ENCODE measurements at regions not wholly inside any gene's neighbourhood (a gene's known extent, or its start where the extent isn't known, plus 50 kb on each side); places are given as distances from the start of the nearest gene placed in this dataset.

DNA sequence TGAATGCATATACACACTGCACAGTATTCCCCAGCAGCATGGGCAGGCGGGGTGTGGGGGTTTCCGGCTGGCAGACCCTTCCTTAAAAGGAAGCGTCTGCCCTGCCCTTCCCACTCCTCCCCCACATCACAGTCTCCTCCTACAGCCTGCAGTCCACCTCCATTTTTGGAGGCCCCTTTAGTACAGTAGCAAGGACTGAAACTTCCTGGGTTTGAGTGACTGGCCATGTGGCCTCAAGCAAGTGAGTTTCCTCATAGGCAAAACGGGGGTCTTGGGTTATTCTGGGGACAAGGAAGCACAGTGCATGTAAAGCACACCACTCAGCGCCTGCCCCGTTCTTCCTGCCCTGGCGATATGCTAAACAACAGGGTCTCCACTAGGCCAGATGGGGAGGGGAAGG lies 62.1 kb upstream of the COL13A1 start:
- DNase-seq (ENCODE audit: low spot score): no peak

DNA sequence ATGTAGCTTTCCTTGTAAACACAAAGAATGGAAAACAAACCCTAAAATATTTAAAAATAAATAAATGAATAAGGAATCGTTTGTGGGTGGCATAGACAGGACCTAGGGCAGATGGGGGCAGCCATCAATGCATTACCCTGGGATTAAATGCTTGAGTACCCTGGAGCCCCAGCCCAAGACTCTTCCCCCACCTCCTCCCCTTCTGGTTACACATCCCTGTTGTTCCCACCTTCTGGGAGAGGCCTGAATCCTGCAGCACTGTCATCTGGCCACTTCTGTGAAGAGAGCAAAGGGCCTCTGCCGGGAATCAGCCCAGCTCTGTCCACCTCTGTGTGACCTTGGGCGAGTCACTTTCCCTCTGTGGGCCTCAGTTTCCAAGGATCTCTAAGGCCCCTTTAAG lies 61.6 kb upstream of the COL13A1 start:
- no peak for DNase-seq (ENCODE audit: low spot score)

DNA sequence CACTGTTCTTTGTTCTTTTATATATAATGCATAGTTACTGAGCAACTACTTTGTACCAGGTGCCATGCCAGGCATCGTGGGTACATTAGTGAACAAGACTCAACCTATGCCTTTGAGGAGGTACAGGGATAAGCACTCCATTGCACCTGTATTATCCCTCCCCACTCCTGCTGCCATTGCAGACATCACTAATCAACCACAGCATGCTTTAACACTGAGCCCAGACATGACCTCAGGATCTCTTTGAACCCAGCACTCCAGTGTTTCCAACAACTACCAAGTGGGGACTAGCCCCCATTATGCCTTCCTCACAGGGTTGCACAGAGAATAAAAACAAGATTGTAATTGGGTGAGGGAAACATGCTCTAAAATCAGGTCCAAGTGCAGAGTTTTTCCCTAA lies 60.5 kb upstream of the COL13A1 start:
- DNase-seq (ENCODE audit: low spot score): no peak

DNA sequence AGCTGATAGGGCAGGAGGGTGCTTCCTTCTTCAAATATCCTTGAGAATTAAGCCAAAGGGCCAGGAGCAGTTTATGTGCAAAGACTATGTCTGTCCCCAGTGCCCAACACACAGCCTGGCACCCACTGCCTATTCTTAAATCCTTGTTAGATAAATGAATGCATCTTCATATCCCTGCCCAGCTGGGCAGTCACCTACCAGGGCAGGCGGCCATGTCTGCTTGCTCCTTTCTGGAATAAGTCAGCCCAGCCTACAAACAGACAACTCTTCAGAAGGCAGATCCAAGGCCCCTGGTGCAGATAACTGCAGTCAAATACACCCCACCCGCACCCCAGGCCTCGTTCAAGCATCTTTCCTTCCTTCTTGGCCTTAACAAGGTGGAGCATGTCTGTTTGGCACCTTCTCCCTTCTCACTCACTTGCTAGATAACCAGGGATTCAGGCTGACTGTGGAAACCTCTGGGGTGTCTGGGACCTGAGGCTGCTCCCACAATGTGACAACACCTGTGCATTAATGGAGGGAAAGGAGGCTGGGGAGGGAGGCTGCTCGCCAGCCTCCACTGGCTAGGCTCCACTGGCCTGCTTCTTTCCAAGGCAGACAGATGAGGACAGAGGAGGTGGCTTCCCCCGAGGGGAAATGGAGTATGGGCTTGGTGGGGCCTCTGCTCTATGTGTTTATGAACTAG lies 59.9 kb upstream of the COL13A1 start:
- no peak for DNase-seq (ENCODE audit: low spot score)

DNA sequence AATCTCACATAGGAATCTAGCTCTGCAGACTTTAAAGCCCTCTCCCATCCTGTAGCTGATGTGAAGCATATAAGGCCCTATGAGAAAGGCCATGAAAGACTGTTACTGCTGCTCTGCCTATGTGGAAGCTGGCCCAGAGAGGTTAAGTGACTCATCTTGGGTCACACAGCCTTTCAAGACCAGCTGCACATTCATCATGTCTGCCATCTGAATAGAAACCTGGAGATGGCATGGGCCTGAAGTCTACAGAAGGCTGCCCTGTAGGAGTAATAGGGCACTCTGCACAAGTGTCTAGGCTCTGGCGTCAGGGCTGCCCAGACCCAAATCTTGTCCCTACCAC lies 59.4 kb upstream of the COL13A1 start:
- DNase-seq (ENCODE audit: low spot score): no peak

DNA sequence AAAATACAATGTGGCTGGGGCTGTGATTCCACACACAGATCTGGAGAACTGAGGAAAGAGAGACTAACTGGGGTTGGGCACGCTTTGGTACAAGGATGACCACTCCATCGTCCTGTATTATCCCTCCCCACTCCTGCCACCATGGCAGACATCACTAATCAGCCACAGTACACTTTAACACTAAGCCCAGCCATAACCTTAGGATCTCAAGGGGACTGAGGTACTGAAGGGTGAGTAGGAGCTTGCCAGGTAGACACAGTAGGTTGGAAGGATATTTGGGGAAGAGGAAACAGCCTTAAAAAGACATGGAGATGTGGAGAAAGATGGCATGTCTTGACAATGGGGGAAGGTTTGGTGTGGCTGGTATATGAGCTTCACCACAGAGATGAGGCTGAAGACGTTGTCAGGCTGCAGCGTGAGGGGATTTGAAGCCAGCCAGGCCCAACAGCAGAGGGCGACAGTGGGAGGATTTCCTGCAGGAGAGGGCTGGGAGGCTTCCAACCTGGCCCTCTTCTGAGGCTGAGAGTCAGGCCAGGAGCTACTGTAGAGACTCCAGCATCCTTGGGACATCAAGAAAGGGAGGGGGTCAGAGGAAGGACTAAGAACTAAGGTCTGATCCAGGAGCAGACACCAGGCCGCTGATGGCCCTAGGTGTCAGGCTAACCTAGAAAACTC lies 58.6 kb upstream of the COL13A1 start:
- DNase-seq (ENCODE audit: low spot score): no peak

DNA sequence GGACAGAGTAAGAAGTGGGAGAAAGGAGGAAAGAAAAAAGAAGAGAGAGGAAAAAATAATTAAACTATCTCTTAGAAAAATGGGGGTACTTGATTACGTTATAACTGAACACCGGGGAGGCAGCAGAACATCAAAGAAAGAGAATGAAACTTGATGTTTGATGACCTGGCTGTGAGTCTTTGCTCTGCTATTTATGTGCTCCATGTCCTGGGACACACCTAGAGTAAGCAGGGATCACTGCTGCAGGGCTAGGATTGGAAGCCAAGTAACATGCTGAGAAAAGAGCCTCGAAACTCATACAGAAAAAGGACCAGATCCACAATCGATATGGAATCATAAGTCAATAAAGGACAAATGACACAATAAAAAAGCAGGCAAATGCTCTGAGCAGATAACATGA lies 56.7 kb upstream of the COL13A1 start:
- DNase-seq (ENCODE audit: low spot score): no peak

DNA sequence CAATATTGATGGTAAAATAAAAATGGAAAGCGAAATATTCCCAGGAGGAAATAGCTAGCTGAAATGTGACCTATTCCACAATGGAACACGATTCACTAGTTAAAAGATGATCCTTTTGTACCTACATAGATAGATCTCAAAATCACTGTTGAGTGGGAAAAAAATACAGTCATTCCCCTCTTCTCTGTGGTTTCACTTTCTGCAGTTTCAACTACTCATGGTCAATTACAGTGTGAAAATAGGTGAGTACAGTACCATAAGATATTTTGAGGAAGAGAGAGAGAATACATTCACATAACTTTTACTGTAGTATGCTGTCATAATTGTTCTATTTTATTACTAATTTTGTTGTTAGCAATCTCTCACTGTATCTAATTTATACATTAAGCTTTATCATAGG lies 56.0 kb upstream of the COL13A1 start:
- DNase-seq (ENCODE audit: low spot score): no peak

DNA sequence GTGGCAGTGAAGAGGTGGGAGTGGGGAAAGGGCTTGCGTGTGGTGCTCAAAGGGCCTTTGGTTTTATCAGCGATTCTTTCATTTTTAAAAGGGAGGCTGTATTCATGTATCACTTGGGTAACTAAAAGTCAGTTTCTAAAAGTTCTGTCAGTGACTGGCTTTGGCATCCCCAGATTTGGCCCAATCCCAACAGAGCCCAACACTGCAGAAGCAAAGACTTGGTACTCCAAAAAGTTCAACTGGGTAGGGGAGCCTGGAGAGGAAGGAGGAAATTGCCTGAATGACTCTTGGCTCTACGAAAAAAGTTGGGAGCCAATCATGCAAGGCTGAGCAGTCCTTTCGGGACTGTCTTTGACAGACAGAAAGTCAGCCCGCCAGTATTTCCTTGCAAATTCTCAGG lies 54.5 kb upstream of the COL13A1 start:
- DNase-seq (ENCODE audit: low spot score): no peak

DNA sequence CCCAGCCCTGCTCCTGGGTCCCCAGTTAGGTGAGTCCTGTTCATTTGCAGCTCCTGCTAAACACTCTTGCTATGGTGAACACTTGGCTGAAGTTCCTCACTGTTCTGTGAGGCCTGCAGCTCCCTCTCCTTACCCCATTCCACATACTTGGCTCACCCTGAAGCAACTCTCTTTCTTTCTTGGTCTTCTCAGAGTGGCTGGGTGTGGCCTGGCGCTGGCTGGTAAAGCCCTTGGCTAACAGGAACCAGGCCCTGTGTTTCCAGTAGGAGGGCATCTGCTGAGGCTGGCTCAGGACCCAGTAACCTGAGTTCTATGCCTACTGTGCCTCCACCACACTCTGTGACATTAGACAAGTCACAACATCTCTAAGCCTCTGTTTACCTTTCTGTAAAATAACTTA lies 53.1 kb upstream of the COL13A1 start:
- DNase-seq (ENCODE audit: low spot score): no peak

DNA sequence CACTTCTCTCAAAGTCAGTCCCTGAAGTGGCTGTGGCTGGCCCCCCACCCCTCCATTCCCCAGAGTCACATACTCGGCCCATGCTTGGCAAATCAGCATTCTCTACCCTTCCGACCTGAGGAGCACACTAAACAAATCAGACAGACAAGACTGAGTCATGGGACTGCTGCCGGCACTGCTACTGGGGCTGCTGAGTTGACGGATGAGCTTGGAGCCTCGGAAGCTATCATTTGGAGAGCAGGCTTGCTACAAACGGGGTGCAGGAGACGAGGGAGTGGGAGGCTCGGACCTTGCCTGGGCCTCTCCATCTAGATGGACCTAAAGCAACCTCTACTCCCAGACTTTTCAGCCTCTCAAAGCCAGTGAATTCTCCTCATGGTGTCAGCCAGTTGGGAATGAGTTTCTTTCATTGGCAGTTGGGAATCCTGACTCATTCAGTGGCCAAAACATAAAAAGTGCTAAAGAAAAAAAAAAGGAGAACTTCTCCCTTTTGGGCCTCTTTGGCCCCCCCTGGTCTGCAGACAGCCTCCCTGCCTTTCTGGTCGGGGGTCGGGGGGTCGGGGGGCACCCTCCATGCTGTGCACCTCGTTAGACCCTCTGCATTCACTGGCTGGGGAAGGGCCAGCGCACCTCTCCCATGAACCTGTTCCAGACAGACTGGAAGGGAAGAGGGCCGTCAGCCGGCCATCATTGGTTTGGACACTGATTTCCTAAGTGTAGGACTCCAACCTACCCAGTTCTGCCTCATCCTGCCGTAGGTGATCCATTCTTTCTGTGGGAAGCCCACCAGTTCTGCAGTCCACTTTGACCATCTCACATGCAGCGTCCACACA lies 52.3 kb upstream of the COL13A1 start:
- DNase-seq (ENCODE audit: low spot score): no peak

DNA sequence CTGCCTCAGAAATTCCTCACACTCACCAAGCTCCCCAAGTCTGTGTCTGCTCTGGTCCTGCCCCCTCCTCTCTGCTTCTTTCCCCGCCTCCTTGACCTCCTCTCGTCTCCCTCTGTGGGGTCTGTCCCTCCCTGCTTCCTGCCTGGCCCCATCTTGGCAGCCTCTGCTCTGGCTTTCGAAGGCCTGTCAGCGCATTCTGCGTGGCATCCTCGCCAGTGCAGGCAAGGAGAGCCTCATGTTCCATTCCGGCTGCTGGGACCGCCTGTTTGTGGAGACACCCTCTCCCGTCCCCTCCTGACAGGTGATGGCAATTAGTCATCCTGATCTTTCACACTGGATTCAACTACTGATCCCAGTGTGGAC lies 51.7 kb upstream of the COL13A1 start:
- no peak for DNase-seq (ENCODE audit: low spot score)

DNA sequence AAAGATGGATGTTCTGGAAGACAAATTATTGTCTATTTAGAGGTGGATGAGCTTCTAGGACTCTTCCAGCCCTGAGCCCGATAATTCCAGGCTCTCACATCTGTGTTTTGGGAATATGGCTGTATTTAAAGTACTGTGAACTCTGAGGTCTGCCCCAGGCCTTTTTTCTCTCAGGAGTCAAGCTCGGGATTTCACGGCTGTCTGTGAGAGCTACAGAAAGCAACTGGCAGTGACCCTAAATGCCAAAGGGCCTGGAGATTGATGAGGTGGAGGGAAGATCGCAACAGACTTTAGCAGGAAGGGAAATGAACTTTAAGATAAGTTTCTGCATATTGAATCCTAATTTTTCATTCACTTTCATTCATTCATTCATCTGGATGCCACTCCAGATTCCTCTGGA lies 51.0 kb upstream of the COL13A1 start:
- DNase-seq (ENCODE audit: low spot score): no peak

DNA sequence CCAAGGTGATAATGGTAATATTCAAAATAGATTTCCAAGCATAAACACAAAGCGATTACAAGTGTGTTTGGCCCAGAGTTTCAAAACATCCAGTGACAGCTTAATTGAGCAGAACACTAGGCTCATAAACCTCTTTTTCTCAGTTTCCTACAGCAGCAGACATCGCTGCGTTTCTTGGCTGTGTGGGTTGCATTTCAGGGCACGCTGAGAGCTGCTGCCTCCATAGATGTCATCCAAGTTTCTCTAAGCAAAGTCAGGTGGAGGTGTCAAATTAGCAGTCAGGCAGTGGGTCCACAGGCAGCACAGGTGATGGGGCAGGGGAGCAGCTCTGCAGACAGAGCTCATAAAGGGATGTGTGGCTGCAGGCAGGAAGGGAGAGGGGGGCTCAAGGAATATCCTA lies 50.5 kb upstream of the COL13A1 start:
- no peak for DNase-seq (ENCODE audit: low spot score)

All from umbilical cord (tissue), 1 donor.